OCI-LY1 (cell line): ENCODE measurements at regions not wholly inside any gene's neighbourhood (a gene's known extent, or its start where the extent isn't known, plus 50 kb on each side); places are given as distances from the start of the nearest gene placed in this dataset.
A peak's percentile ranks its signal among the peaks of the same experiment; 100 is the strongest.

Experiments
- H2AFZ ChIP-seq: fragments of 200-600 bp; sonication (generic), shearing (Covaris generic); 2 replicates; pipeline ENCODE4 v1.6.0; 2014; ENCODE audit warnings: antibody characterized with exemption, mild to moderate bottlenecking, low read length
- H3F3A ChIP-seq: fragments of 200-600 bp; sonication (generic), shearing (Covaris generic); 2 replicates; pipeline ENCODE4 v1.6.0; 2014; ENCODE audit warnings: mild to moderate bottlenecking, antibody characterized with exemption, low read length, moderate library complexity; ENCODE audit not compliant: insufficient read depth
- H3K27ac ChIP-seq: fragments of 200-600 bp; sonication (generic); 2 replicates; pipeline ENCODE4 v1.5.1; 2014; ENCODE audit warnings: low read length, mixed run types, mild to moderate bottlenecking, low read depth; ENCODE audit not compliant: poor library complexity, severe bottlenecking
- H3K27me3 ChIP-seq: fragments of 200-600 bp; sonication (generic); 2 replicates; pipeline ENCODE4 v1.6.0; 2014; ENCODE audit warnings: antibody characterized with exemption, mild to moderate bottlenecking, low read length, moderate library complexity; ENCODE audit not compliant: insufficient read depth
- H3K36me3 ChIP-seq: fragments of 200-600 bp; sonication (generic); 2 replicates; pipeline ENCODE4 v1.6.1; 2014; ENCODE audit warnings: mild to moderate bottlenecking, antibody characterized with exemption, low read length, moderate library complexity, mixed read lengths; ENCODE audit not compliant: insufficient read depth
- H3K4me1 ChIP-seq: fragments of 200-600 bp; sonication (generic); 2 replicates; pipeline ENCODE4 v1.5.1; 2014; ENCODE audit warnings: mild to moderate bottlenecking, low read length, moderate library complexity; ENCODE audit not compliant: insufficient read depth, severe bottlenecking
- H3K4me2 ChIP-seq: fragments of 200-600 bp; sonication (generic), shearing (Covaris generic); 2 replicates; pipeline ENCODE4 v1.6.1; 2014; ENCODE audit warnings: low read length
- H3K4me3 ChIP-seq: fragments of 200-600 bp; sonication (generic); 2 replicates; pipeline ENCODE4 v1.5.1; 2014; ENCODE audit warnings: low read length, low read depth, mild to moderate bottlenecking, mixed read lengths; ENCODE audit not compliant: poor library complexity, severe bottlenecking
- H3K79me2 ChIP-seq: fragments of 200-600 bp; shearing (Covaris generic); 2 replicates; pipeline ENCODE4 v1.6.1; 2016; ENCODE audit warnings: mixed run types, low read length, mixed read lengths; ENCODE audit not compliant: insufficient read depth
- H3K9ac ChIP-seq: fragments of 200-600 bp; sonication (generic), shearing (Covaris generic); 2 replicates; pipeline ENCODE4 v1.6.1; 2014; ENCODE audit warnings: mild to moderate bottlenecking, low read length, mixed read lengths
- H3K9me2 ChIP-seq: fragments of 200-600 bp; sonication (generic), shearing (Covaris generic); 2 replicates; pipeline ENCODE4 v1.6.1; 2014; ENCODE audit warnings: low read depth, mild to moderate bottlenecking, low read length, mixed read lengths
- H3K9me3 ChIP-seq: fragments of 200-600 bp; shearing (Covaris generic); 2 replicates; pipeline ENCODE4 v1.6.1; 2014; ENCODE audit warnings: low read length, mixed read lengths
- H4K20me1 ChIP-seq: fragments of 200-600 bp; sonication (generic), shearing (Covaris generic); 2 replicates; pipeline ENCODE4 v1.6.0; 2016; ENCODE audit warnings: mild to moderate bottlenecking, low read length; ENCODE audit not compliant: insufficient read depth
- CTCF ChIP-seq: fragments of 200-600 bp; sonication (generic), shearing (Covaris generic); IDR thresholded peaks from 2 replicates; pipeline ENCODE4 v1.5.1; 2017; ENCODE audit warnings: mild to moderate bottlenecking, antibody characterized with exemption, low read length, moderate library complexity, mixed read lengths
- EZH2 ChIP-seq: fragments of 200-600 bp; sonication (generic), shearing (Covaris generic); IDR thresholded peaks from 2 replicates; pipeline ENCODE4 v1.8.0; 2017; ENCODE audit warnings: borderline replicate concordance, mixed run types, mild to moderate bottlenecking, antibody characterized with exemption, low read length, moderate library complexity, mixed read lengths

GRCh38 chr22:25361899-25362214 is 142.4 kb downstream of the CRYBB2 start:
- no peak for TF ChIP-seq CTCF
- TF ChIP-seq EZH2, result no peak
- no peaks in the 10 kb centered on the region for H3K27me3 ChIP-seq
- H3K4me1 ChIP-seq, result no peaks in the 10 kb centered on the region
- no peaks in the 10 kb centered on the region for H3K9me2 ChIP-seq
- H3K27ac ChIP-seq, result no peak overlapping the region
- H4K20me1 ChIP-seq, result no peaks in the 10 kb centered on the region
- no peaks in the 10 kb centered on the region for H3K79me2 ChIP-seq
- H3K36me3 ChIP-seq, result no peaks in the 10 kb centered on the region
- H2AFZ ChIP-seq, result no peak overlapping the region
- no peak overlapping the region for H3K4me2 ChIP-seq
- no peaks in the 10 kb centered on the region for H3K9me3 ChIP-seq
- no peak overlapping the region for H3K9ac ChIP-seq
- H3F3A ChIP-seq, result no peaks in the 10 kb centered on the region
- H3K4me3 ChIP-seq, result no peak overlapping the region

- Histone ChIP-seq H2AFZ (no peak overlapping the region), H3F3A (no peaks in the 10 kb centered on the region), H3K36me3 (no peaks in the 10 kb centered on the region), H3K9me3 (no peaks in the 10 kb centered on the region), H3K79me2 (no peaks in the 10 kb centered on the region), H3K4me2 (no peak overlapping the region), H3K9me2 (no peaks in the 10 kb centered on the region), H3K4me1 (no peaks in the 10 kb centered on the region), H3K27ac (no peak overlapping the region), H3K4me3 (no peak overlapping the region), H3K27me3 (no peaks in the 10 kb centered on the region), H3K9ac (no peak overlapping the region), H4K20me1 (no peaks in the 10 kb centered on the region)
- TF ChIP-seq EZH2 (no peak), CTCF (peak; percentile 96)
Observed at GRCh38 chr22:25362215-25362882, 142.9 kb downstream of the CRYBB2 start.

GRCh38 chr22:25362883-25363240 is 143.4 kb downstream of the CRYBB2 start:
- H3K36me3 ChIP-seq, result no peaks in the 10 kb centered on the region
- H3F3A ChIP-seq, result no peaks in the 10 kb centered on the region
- no peaks in the 10 kb centered on the region for H4K20me1 ChIP-seq

More at GRCh38 chr22:25362883-25363240, 143.4 kb downstream of the CRYBB2 start:
- no peaks in the 10 kb centered on the region for H3K9me2 ChIP-seq
- no peak overlapping the region for H2AFZ ChIP-seq
- no peak overlapping the region for H3K4me2 ChIP-seq
- H3K27me3 ChIP-seq, result no peaks in the 10 kb centered on the region
- no peaks in the 10 kb centered on the region for H3K79me2 ChIP-seq
- no peak overlapping the region for H3K9ac ChIP-seq
- no peak overlapping the region for H3K4me3 ChIP-seq
- H3K27ac ChIP-seq, result no peak overlapping the region
- TF ChIP-seq EZH2, result no peak
- TF ChIP-seq CTCF, result no peak
- no peaks in the 10 kb centered on the region for H3K4me1 ChIP-seq
- no peaks in the 10 kb centered on the region for H3K9me3 ChIP-seq
